ENCODE measurements at regions not wholly inside any gene's neighbourhood (a gene's known extent, or its start where the extent isn't known, plus 50 kb on each side); places are given as distances from the start of the nearest gene placed in this dataset.

GRCh38 chr4:186807808-186808629, 84.4 kb upstream of the FAT1 start:
- no peak for TF ChIP-seq GATA2 (IDR thresholded peaks at IDR 0.05; ENCODE audit: low read depth, low read length)
- TF ChIP-seq GATA3 (IDR thresholded peaks at IDR 0.05; ENCODE audit: low read depth, low read length): no peak

- no peak for TF ChIP-seq GATA3 (IDR thresholded peaks at IDR 0.05; ENCODE audit: low read depth, low read length)
- TF ChIP-seq GATA2 (IDR thresholded peaks at IDR 0.05; ENCODE audit: low read depth, low read length): no peak
These were observed 85.0 kb upstream of the FAT1 start for GRCh38 chr4:186808630-186809018.

GRCh38 chr4:186809070-186809469, 85.4 kb upstream of the FAT1 start:
- TF ChIP-seq GATA3 (IDR thresholded peaks at IDR 0.05; ENCODE audit: low read depth, low read length) (no peak), GATA2 (IDR thresholded peaks at IDR 0.05; ENCODE audit: low read depth, low read length) (no peak)

GRCh38 chr4:186810613-186811150, 87.0 kb upstream of the FAT1 start:
- TF ChIP-seq GATA2 (IDR thresholded peaks at IDR 0.05; ENCODE audit: low read depth, low read length) (no peak), GATA3 (IDR thresholded peaks at IDR 0.05; ENCODE audit: low read depth, low read length) (no peak)

GRCh38 chr4:186812592-186812991, 88.9 kb upstream of the FAT1 start:
- no peak for TF ChIP-seq GATA2 (IDR thresholded peaks at IDR 0.05; ENCODE audit: low read depth, low read length)

GRCh38 chr4:186813377-186814068, 89.9 kb upstream of the FAT1 start:
- TF ChIP-seq GATA2 (IDR thresholded peaks at IDR 0.05; ENCODE audit: low read depth, low read length) (no peak), GATA3 (IDR thresholded peaks at IDR 0.05; ENCODE audit: low read depth, low read length) (no peak)

- TF ChIP-seq GATA2 (IDR thresholded peaks at IDR 0.05; ENCODE audit: low read depth, low read length): no peak
- TF ChIP-seq GATA3 (IDR thresholded peaks at IDR 0.05; ENCODE audit: low read depth, low read length): no peak
These were observed 90.9 kb upstream of the FAT1 start for GRCh38 chr4:186814535-186815070.

- no peak for TF ChIP-seq GATA3 (IDR thresholded peaks at IDR 0.05; ENCODE audit: low read depth, low read length)
- TF ChIP-seq GATA2 (IDR thresholded peaks at IDR 0.05; ENCODE audit: low read depth, low read length): no peak
These were observed 95.9 kb upstream of the FAT1 start for GRCh38 chr4:186819342-186820086.

GRCh38 chr4:186820391-186820891, 96.8 kb upstream of the FAT1 start:
- TF ChIP-seq GATA3 (IDR thresholded peaks at IDR 0.05; ENCODE audit: low read depth, low read length): no peak
- no peak for TF ChIP-seq GATA2 (IDR thresholded peaks at IDR 0.05; ENCODE audit: low read depth, low read length)

- no peak for TF ChIP-seq GATA2 (IDR thresholded peaks at IDR 0.05; ENCODE audit: low read depth, low read length)
- no peak for TF ChIP-seq GATA3 (IDR thresholded peaks at IDR 0.05; ENCODE audit: low read depth, low read length)
These were observed 100.3 kb upstream of the FAT1 start for GRCh38 chr4:186823989-186824388.

GRCh38 chr4:186825069-186825468, 101.4 kb upstream of the FAT1 start:
- no peak for TF ChIP-seq GATA3 (IDR thresholded peaks at IDR 0.05; ENCODE audit: low read depth, low read length)
- no peak for TF ChIP-seq GATA2 (IDR thresholded peaks at IDR 0.05; ENCODE audit: low read depth, low read length)

GRCh38 chr4:186826006-186826405, 102.3 kb upstream of the FAT1 start:
- TF ChIP-seq GATA2 (IDR thresholded peaks at IDR 0.05; ENCODE audit: low read depth, low read length): no peak
- no peak for TF ChIP-seq GATA3 (IDR thresholded peaks at IDR 0.05; ENCODE audit: low read depth, low read length)

- TF ChIP-seq GATA2 (IDR thresholded peaks at IDR 0.05; ENCODE audit: low read depth, low read length): no peak
- no peak for TF ChIP-seq GATA3 (IDR thresholded peaks at IDR 0.05; ENCODE audit: low read depth, low read length)
These were observed 103.3 kb upstream of the FAT1 start for GRCh38 chr4:186826846-186827533.
